ENCODE measurements at regions not wholly inside any gene's neighbourhood (a gene's known extent, or its start where the extent isn't known, plus 50 kb on each side); places are given as distances from the start of the nearest gene placed in this dataset.

DNA sequence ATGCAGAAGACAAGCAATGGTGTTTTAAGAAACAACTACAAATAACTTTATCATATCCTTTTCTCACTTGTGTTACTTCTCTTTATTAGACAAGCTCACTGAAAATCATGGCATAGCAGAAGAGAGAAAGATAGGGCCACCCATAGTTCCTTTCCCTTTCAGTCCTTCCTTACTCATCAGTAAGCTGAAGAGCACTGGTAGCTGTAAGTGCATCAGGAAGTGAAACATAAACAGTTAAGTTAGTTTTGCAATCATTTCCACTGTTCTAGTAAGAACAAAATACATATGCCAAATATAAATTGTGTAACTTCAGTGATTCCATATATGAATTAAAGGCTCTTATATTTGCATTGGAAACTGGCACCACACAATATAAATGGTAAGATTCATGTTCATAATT lies 220.1 kb downstream of the HACE1 start:
- TF ChIP-seq, protein P1, sequence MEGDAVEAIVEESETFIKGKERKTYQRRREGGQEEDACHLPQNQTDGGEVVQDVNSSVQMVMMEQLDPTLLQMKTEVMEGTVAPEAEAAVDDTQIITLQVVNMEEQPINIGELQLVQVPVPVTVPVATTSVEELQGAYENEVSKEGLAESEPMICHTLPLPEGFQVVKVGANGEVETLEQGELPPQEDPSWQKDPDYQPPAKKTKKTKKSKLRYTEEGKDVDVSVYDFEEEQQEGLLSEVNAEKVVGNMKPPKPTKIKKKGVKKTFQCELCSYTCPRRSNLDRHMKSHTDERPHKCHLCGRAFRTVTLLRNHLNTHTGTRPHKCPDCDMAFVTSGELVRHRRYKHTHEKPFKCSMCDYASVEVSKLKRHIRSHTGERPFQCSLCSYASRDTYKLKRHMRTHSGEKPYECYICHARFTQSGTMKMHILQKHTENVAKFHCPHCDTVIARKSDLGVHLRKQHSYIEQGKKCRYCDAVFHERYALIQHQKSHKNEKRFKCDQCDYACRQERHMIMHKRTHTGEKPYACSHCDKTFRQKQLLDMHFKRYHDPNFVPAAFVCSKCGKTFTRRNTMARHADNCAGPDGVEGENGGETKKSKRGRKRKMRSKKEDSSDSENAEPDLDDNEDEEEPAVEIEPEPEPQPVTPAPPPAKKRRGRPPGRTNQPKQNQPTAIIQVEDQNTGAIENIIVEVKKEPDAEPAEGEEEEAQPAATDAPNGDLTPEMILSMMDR (IDR thresholded peaks at IDR 0.05; ENCODE audit: poor library complexity, severe bottlenecking), result no peak
- TF ChIP-seq EP300 (conservative IDR thresholded peaks at IDR 0.05; ENCODE audit: poor library complexity, severe bottlenecking) (no peak), EZH2 (IDR thresholded peaks at IDR 0.05; ENCODE audit: borderline replicate concordance, insufficient read depth, low read length, poor library complexity, severe bottlenecking) (no peak), SMC3 (conservative IDR thresholded peaks at IDR 0.05; ENCODE audit: poor library complexity) (no peak), POLR2AphosphoS5 (IDR thresholded peaks at IDR 0.05) (no peak), TAF1 (IDR thresholded peaks at IDR 0.05; ENCODE audit: low read depth) (no peak)
- TF ChIP-seq, protein P2, sequence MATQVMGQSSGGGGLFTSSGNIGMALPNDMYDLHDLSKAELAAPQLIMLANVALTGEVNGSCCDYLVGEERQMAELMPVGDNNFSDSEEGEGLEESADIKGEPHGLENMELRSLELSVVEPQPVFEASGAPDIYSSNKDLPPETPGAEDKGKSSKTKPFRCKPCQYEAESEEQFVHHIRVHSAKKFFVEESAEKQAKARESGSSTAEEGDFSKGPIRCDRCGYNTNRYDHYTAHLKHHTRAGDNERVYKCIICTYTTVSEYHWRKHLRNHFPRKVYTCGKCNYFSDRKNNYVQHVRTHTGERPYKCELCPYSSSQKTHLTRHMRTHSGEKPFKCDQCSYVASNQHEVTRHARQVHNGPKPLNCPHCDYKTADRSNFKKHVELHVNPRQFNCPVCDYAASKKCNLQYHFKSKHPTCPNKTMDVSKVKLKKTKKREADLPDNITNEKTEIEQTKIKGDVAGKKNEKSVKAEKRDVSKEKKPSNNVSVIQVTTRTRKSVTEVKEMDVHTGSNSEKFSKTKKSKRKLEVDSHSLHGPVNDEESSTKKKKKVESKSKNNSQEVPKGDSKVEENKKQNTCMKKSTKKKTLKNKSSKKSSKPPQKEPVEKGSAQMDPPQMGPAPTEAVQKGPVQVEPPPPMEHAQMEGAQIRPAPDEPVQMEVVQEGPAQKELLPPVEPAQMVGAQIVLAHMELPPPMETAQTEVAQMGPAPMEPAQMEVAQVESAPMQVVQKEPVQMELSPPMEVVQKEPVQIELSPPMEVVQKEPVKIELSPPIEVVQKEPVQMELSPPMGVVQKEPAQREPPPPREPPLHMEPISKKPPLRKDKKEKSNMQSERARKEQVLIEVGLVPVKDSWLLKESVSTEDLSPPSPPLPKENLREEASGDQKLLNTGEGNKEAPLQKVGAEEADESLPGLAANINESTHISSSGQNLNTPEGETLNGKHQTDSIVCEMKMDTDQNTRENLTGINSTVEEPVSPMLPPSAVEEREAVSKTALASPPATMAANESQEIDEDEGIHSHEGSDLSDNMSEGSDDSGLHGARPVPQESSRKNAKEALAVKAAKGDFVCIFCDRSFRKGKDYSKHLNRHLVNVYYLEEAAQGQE (IDR thresholded peaks at IDR 0.05; ENCODE audit: borderline replicate concordance), result no peak
